Stimulated activated CD4-positive, alpha-beta T cell treated with anti-CD3 and anti-CD28 coated beads, Interleukin-1b, Interleukin-23, amount 100 ng/mL, for 24 hours (primary cell): ENCODE measurements at regions not wholly inside any gene's neighbourhood (a gene's known extent, or its start where the extent isn't known, plus 50 kb on each side); places are given as distances from the start of the nearest gene placed in this dataset.

Experiments
- DNase-seq, 4 experiments: peaks; one replicate each; pipeline ENCODE4 v3.0.0-alpha.2; 2020; ENCODE audit warnings: low read depth in 4 of 4, low spot score in 1 of 4

DNA sequence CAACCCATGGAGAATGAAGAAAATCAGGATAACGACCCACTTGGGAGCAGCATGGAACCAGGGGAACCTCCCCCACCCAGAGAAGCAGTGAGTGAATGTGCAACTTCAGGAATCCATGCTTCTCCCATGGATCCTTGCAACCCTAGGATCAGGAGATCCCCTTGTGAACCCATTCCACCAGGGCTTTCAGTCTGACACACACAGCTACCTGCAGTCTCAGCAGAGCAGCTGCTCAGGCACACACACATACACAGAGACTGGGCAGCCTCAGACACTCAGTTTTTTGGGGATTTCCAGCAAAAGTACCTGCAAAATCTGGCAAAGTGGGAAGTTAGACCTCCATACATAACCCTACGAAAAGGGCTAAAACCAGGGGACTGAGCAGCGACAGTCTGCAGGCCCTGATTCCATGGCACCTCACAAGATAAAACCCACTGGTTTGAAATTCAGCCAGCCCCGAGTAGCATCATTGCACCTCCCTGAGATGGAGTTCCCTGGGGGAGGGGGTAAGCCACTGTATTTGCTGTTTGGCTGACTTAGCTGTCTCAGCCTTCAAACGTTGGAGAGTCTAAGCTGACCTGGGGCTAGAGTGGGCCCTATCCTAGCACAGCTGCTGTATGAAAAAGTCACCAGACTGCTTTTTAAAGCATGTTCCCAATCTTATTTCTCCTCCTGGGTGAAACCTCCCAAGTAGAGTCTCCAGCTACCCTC is 737.5 kb upstream of the NDST4 start:
- DNase-seq = no peak

DNA sequence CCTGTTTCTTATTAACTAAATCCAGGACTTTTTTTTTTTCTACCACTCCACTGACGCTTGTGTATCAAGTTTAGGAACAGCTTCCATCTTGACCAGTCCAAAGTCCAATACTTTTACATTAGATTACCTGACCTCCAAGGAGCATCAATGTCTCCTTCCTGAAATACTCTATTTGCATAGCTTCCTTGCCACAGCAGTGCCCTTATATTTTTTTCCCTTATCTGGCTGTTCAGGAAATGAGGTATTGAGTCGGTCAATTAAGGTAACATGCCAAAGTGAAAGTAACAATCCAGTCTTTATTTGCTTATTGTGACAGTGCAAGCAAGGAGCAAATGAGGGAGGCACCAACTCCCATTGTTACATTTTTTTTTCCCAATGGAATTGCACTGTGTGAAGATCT is 730.8 kb upstream of the NDST4 start:
- no peak for DNase-seq

DNA sequence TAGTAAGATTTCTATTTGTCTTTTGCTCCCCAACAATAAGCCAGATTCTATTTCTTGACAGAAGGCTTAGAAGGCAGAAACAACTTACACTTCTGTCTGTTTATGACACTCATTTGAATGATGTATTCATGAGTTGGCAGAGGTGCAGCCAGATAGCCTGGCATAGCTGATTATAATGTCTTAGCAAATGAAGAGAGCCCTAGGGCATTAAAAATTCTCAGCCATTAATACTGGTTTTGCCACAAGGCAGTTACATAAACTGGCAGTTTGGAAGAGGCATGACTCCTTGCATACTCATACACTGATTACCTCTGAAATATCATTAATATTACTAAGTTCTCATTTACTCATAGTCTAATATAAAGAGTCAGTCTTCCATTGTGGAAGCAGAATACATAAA is 728.5 kb upstream of the NDST4 start:
- DNase-seq = no peak

DNA sequence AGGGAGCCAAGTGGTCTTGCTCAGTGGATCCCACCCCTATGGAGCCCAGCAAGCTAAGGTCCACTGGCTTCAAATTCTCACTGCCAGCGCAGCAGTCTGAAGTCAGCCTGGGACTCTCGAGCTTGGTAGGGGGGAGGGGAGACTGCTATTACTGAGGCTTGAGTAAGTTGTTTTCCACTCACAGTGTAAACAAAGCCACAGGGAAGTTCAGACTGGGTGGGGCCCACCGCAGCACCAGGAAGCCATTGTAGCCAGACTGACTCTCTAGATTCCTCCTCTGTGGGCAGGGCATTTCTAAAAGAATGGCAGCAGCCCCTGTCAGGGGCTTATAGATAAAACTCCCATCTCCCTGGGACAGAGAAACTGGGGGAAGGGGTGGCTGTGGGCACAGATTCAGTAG is 721.0 kb upstream of the NDST4 start:
- no peak for DNase-seq

DNA sequence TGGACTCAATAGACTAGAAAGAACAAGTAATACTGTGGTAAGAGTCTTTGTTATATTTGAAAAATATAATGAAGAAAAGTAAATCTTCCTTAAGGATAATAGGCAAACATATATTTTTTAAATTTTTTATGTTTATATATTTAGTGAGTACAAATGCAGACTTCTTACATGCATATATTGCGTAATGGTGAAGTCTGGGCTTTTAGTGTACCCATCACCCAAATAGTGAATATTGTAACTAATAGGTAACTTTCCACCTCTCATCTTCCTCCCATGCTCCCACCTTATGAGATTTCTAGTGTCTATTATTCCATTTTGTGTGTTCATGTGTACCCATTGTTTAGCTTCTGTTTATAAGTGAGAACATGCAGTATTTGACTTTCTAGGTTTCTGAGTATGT is 711.2 kb upstream of the NDST4 start:
- DNase-seq = no peak

DNA sequence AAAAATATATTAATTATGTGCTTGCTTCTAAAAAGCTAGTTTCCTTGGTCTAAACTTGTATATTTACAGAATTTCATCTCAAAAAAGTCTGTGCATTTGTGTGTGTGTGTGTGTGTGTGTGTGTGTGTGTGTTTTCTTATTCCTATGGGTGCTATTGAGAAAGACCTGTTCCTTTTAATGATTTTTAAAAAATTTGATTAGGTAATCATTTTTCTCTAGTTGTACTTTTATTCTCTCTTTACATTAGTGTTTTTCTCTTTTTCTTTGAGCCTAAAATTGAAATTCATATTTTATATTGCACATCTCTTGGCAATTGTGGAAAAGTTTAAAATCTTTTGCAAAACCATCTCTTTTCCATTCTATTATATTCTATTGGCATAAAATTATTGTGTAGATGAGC is 690.4 kb upstream of the NDST4 start:
- DNase-seq = no peak

DNA sequence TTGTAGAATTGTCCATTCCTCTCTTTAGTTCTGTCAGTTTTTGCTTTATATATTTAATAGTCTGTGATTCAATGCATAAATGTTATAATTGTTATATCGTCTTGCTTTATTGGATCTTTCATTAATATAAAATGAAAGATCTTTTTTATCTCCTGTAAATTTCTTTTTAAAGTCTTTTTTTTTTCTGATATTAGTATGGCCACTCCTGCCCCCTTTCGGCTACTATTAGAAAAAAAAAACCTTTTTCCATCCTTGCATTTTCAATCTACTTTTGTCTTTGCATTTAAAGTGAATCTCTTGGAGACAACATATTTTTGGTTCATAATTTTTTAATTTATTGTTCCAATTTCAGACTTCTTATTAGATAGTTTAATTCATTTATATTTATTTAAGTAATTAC is 677.4 kb upstream of the NDST4 start:
- DNase-seq = no peak

DNA sequence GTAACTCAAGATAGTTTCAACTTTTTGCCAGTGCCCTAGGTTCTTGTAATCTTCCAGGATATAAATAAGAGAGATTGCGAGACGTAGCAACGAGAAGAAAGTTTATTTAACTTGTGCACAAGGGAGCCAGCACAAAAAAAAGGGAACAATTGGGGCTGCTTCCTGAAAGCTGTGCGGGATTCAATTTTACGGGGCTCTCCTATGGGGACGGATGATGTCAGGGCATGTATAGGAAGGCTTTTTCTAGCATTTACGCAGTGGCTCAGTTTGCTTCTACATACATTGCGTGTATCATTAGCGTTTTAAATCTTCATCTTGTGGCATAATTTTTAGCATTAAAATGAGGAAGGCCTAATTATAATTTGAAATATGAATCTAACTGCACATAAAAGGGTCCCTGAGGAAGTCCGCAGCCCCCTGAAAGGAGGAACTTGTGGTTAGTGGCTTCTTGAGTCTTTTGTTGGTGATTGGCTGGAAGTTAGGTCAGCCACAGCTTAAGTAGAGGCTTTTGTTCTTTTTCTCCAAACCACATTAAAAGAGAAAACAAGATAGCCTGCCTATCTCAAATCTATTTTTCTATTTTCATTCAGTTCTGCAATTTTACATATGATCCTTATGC is 668.2 kb upstream of the NDST4 start:
- no peak for DNase-seq

DNA sequence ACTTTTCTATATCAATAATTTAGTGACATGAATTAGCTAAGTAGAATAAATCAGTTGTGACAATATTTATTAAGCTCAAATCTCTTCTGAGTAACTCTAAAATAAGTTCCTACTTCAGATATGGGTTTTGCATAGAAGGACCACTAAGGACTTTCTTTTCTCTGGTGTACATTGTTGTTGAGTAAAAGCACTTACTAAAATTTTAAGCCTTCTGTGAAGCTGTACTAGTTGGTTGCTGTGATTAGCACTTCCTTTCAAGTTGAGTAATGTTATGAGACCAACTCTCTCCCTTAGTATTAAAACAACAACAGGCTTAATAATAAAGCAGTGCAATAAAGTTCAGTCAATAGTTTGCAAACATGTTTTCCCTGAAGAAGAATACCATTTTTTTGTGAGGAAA is 667.4 kb upstream of the NDST4 start:
- DNase-seq = no peak

DNA sequence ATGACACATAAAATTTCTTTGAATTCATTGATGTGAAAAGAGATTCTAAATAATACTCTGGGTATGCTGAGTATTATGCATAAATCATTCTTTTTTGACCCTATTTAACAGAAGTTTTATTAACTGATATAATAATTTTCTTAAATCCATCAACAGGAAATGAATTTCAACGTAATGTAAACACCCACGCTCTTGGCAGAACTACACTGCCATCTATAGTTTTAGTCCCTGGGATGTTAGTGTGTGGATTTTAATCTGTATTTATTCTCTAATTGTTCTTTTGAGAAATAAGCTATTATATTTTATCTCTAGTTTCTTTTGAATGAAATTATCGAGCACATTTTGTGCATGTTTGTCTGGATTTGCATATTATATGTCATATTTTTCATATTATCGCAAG is 666.8 kb upstream of the NDST4 start:
- DNase-seq = no peak

DNA sequence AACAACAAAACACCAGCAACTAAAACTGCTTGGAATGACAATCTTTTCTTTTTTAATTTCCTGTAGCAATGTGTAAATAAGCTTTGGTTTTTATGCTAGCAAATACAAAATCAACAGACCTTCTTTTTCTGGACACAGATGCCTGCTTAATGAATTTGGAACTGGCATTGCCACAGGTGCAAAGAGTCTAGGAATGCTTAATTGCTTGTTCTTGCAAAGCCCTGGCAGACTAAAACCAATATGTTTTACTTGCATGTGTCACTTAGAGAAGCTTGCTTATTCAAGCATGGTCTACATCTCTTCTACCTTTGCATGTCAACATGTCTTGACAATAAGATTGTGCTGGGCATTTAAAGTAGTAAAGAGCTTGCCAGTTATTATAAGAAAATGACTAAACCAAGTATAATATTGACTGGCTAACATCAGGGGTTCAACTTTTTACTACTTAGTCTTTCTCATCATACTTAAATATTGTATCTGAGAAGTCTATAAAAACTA is 656.7 kb upstream of the NDST4 start:
- DNase-seq = no peak

DNA sequence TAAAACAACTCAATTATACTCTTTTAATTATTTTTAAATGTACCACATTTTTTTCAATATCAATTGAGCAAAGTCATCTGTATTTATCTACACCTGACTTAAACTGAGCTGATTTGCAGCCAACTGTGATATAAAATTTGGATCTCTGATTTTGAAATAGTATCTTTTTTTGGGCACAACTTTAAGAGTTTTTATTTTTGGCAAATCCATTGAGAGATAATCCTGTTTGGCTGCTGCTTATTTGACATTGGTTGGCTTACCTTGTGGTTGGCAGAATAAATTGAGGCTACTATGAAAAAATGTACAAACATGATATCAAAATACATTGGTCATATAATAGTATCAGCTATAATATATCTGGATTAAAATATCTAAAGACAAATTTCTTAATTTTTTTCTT is 656.0 kb upstream of the NDST4 start:
- DNase-seq = no peak

DNA sequence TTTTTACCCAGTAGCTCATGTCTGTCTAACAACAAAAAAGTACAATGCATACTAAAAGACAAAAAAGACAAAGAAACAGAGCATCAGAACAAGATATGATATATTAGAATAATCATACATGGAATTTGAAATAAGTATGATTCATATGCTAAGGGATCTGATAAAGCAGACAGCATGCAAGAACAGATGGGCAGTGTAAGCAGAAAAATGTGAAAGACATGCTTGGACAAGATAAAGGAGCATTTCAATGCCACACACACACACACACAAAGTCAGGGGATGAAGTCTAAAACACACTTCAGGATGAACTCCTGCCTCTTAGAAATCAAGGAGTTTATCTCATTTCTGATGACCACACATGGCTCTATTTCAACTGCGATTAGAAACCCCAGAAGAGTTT is 649.6 kb upstream of the NDST4 start:
- DNase-seq = no peak

DNA sequence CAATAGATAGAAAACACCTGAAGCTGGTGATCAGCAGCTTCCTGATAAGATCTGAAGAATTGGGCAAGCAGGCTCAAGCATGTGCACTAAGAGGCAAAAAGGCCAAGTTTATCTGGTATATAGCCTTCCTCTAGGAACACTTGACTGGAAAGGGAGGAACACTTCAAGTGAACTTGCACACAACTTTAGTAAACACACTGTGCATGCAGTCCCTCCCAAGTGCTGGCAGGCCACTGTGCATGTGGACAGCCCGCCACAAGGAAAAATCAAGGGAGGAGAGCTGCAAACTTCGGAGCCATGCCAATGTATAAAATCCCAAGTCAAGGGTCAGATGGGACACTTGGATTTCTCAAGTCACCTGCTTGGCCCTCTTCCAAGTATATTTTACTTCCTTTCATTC is 645.8 kb upstream of the NDST4 start:
- no peak for DNase-seq

DNA sequence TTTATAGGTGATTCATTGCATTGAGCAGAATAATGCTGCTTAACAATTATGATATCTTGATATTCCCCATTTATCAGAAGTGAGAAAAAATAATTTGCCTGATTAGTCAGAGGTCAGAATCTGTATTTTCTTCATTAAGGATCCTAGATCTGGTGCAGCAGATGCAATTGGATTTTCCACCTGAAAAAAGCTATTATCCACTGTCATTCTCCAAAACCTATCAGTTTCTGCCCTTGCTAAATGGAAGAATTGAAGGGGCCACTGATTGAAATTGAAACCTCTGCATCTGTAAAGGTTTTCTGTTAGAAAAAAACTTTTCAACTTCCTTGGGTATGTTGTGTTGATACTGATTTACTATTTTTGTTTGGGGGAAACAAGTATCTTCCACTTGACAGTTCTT is 636.0 kb upstream of the NDST4 start:
- no peak for DNase-seq

DNA sequence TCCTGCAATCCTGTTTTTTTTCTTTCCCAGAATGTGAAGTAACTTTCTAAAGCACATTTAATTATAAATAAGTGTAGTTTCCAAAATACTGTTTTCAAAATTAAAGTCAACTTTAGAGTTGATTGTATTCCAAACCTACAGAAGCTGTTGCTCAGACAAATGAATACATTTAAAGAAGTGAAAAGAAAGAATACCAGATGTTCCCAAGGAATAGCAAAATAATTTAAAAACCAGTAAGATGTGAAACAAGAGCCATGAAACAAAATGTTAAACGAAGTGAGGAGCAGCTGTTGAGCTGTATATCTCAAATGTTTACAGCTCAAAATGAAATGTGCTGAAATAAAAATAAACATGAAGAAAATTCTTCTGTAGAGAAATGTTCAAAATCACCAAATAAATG is 627.4 kb upstream of the NDST4 start:
- no peak for DNase-seq

DNA sequence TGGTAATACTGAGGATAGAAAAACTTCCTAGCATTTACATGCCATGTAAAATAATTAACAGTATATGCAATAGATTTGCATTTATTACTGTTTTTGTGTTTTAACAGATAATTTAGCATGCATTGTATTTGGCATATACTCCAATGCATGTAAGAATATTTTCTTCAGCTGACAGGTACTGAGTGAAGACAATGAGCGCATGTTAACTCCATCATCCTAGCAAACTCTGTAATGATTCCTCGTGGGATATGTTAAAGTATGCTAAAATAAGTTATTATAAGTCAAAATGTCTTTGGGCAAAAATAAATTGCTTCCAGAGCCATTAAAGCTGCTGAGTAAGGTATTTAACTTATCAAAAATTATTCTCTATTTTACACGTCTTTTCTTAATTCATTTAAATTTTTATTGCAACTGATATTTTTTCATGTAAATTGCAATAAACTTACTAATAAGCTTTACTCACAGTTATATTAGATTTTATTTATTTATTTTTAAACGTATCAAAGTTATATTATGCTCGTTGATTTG is 616.4 kb upstream of the NDST4 start:
- DNase-seq = no peak

DNA sequence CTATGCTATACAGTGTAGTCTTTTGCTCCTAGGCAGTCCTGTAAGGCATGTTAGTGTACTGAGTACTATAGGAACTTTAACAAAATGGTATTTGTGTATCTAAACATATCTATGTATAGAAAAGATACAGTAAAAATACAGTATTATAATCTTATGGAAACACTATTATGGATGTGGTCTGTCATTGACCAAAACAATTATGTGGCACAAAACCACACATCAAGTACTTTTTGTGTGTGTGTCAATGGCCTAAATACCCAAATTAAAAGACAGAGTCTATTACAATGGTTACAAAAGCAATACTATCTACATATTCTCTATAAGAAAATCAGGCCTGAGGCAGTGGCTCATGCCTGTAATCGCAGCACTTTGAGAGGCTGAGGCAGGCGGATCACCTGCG is 610.2 kb upstream of the NDST4 start:
- DNase-seq = no peak

DNA sequence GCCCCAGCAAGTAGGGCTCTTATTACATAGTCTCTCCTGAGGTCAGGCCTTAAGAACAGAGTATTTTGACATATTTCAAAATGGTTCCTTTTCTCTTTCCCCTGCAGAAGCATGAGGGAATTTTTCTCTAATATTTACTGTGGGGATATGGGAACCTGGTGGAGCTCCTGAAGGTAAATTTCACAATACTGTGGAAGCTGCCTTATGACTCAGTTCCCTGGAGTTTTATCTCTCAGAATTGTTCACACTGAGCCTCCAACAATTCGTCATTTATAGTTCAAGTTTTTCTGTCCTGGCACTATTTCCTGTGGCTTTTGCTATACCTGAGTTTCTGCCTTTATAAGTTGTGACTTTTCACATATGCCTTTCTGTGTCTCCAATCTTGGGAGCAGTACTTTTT is 607.2 kb upstream of the NDST4 start:
- no peak for DNase-seq

DNA sequence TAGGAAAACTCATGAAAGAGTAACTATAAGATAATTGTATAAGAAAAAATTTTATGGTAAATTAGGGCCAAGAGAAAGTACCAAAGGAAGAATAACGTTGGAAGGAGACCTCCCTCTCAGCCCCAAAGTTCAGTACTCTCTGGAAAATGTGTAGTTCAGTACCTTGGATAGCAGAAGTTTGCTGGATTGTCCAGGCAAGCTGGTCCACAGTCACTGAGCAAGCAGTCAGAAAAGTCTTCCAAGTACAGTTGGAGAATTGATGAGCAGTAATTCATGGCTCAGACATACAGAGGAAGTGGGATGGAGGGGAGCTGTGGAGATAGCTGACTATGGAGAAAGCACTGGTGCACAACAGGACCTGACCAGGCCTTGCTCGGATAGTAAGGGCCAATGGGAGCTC is 598.2 kb upstream of the NDST4 start:
- no peak for DNase-seq

DNA sequence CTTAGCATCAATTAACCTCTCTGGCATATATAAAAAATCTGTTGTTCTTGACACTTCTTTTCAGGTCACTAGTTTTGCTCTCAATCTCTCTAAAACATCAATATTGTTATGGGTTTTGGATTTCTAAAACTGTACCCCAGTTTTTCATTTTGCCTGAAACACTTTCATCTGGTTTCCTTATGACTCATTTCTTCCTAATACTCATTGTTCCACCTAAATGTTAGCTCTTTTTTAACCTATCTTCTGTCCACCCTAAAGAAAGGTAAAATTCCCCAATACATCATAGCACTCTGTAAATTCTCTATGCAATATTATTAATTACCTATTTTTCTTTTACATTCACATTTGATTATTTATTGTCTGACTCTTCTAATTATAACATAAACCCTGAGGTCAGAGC is 575.5 kb upstream of the NDST4 start:
- no peak for DNase-seq

DNA sequence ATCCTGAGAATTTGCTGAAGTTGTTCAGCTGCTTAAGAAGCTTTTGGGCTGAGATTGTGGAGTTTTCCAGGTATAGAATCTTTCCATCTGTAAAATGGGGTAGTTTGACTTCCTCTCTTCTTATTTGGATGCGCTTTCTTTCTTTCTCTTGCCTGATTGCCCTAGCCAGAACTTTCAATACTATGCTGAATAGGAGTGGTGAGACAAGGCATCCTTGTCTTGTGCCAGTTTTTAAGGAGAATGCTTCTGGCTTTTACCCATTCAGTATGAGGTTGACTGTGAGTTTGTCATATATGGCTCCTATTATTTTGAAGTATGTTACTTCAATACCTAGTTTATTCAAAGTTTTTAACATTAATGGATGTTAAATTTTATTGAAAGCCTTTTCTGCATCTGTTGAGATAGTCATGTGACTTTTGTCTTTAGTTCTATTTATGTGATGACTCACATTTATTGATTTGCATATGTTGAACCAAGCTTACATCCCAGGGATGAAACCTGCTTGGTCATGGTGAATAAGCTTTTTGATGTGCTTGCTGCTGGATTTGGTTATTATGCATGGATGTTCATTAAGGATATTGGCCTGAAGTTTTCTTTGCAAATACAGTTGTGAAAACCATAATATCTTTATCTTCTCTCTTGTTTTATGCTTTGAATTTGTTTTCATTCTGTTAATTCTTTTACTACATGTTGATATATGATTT is 573.8 kb upstream of the NDST4 start:
- no peak for DNase-seq
